HEK293T (cell line): ENCODE measurements at regions not wholly inside any gene's neighbourhood (a gene's known extent, or its start where the extent isn't known, plus 50 kb on each side); places are given as distances from the start of the nearest gene placed in this dataset.

Experiments
- CTCF ChIA-PET: fragments of 350-600 bp; formaldehyde crosslinking; extraction: SDS; loops from one replicate; lab custom pipeline; 2021; ENCODE audit warnings: antibody characterized with exemption, inconsistent platforms; lab: Yijun Ruan, JAX
- POLR2A ChIA-PET: fragments of 350-600 bp; formaldehyde crosslinking; extraction: SDS; loops from one replicate; lab custom pipeline; 2020; ENCODE audit warnings: antibody characterized with exemption, inconsistent platforms; lab: Yijun Ruan, JAX
- DNase-seq: peaks from one replicate; pipeline ENCODE4 v3.0.0; 2012; ENCODE audit warnings: mixed read lengths; ENCODE audit errors: extremely low spot score
- ARNT ChIP-seq: fragments of 450-650 bp; IDR thresholded peaks from 2 replicates; pipeline ENCODE4 v1.6.1; 2017; ENCODE audit warnings: mild to moderate bottlenecking
- BHLHE40 ChIP-seq: fragments of 450-650 bp; IDR thresholded peaks from 2 replicates; pipeline ENCODE4 v1.6.1; 2016; ENCODE audit warnings: mild to moderate bottlenecking, moderate library complexity, borderline replicate concordance
- CTBP1 ChIP-seq: fragments of 450-650 bp; IDR thresholded peaks from 2 replicates; pipeline ENCODE4 v1.6.1; 2016; ENCODE audit warnings: borderline replicate concordance
- ELF4 ChIP-seq: fragments of 450-650 bp; IDR thresholded peaks from 2 replicates; pipeline ENCODE4 v1.6.1; 2017; ENCODE audit warnings: antibody characterized with exemption
- FOXA1 ChIP-seq: fragments of 450-650 bp; IDR thresholded peaks from 2 replicates; pipeline ENCODE4 v1.6.1; 2016; ENCODE audit warnings: mild to moderate bottlenecking
- FOXK2 ChIP-seq: fragments of 450-650 bp; IDR thresholded peaks from 2 replicates; pipeline ENCODE4 v1.6.1; 2016; ENCODE audit warnings: mild to moderate bottlenecking
- FOXM1 ChIP-seq: fragments of 450-650 bp; IDR thresholded peaks from 2 replicates; pipeline ENCODE4 v1.6.1; 2017; ENCODE audit warnings: mild to moderate bottlenecking, borderline replicate concordance
- HDGF ChIP-seq: fragments of 450-650 bp; IDR thresholded peaks from 2 replicates; pipeline ENCODE4 v1.6.1; 2017; ENCODE audit warnings: antibody characterized with exemption, borderline replicate concordance
- L3MBTL2 ChIP-seq: fragments of 450-650 bp; conservative IDR thresholded peaks from 2 replicates; pipeline ENCODE4 v1.6.1; 2016; ENCODE audit warnings: mild to moderate bottlenecking
- LEF1 ChIP-seq: fragments of 450-650 bp; IDR thresholded peaks from 2 replicates; pipeline ENCODE4 v1.6.1; 2017; ENCODE audit warnings: mild to moderate bottlenecking, borderline replicate concordance
- NFRKB ChIP-seq: fragments of 450-650 bp; IDR thresholded peaks from 2 replicates; pipeline ENCODE4 v1.6.1; 2016; ENCODE audit warnings: mild to moderate bottlenecking, moderate library complexity
- SP1 ChIP-seq: fragments of 450-650 bp; IDR thresholded peaks from 2 replicates; pipeline ENCODE4 v1.6.1; 2017
- SUZ12 ChIP-seq: fragments of 450-650 bp; IDR thresholded peaks from 2 replicates; pipeline ENCODE4 v1.6.1; 2016; ENCODE audit warnings: mild to moderate bottlenecking
- TARDBP ChIP-seq: fragments of 450-650 bp; IDR thresholded peaks from 2 replicates; pipeline ENCODE4 v1.6.1; 2016
- ZNF384 ChIP-seq: fragments of 450-650 bp; IDR thresholded peaks from 2 replicates; pipeline ENCODE4 v1.6.1; 2016
- TF ChIP-seq, protein P1 (sequence below): fragments of 450-650 bp; IDR thresholded peaks from 2 replicates; pipeline ENCODE4 v1.6.1; 2016

DNA sequence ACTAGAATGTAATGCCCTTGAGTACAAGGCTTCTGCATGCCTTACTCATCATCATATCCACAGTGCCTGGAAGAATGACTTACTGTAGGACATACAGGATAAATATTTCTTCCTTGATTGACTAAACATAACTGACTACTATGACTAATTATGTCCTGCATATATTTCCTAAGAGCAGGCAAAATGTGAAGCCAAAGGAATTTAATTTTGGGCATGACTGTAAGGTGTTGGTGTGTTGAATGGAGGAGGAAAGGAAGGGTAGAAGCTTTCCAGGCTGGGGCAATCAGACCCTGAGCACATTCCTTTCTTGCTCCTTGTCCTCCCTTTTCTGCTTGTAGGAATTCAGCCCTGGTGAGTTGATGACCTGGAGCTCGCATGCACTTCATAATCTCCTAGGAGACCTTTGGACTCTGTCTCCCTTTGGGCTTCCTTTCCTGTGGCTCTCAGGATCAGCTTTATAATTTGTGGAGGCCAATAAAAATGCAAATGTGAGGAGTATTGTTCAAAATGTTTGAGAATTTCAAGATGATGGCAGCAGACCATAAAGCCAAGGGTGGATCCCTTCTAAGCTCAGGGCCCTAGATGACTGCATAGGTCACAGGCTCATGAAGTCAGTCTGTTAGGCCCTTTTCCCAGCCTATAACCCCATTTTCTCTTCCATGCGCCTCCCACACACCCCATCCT is 174.0 kb downstream of the HMHB1 start:
- TF ChIP-seq SP1 = no peak
- no peak for TF ChIP-seq ELF4
- no peak for TF ChIP-seq LEF1
- TF ChIP-seq, protein P1, sequence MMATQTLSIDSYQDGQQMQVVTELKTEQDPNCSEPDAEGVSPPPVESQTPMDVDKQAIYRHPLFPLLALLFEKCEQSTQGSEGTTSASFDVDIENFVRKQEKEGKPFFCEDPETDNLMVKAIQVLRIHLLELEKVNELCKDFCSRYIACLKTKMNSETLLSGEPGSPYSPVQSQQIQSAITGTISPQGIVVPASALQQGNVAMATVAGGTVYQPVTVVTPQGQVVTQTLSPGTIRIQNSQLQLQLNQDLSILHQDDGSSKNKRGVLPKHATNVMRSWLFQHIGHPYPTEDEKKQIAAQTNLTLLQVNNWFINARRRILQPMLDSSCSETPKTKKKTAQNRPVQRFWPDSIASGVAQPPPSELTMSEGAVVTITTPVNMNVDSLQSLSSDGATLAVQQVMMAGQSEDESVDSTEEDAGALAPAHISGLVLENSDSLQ = no peak
- TF ChIP-seq FOXM1 = no peak
- no peak for TF ChIP-seq BHLHE40
- no peak for TF ChIP-seq NFRKB
- no peak for TF ChIP-seq CTBP1
- TF ChIP-seq FOXA1 = no peak
- no peak for TF ChIP-seq L3MBTL2
- no peak for TF ChIP-seq FOXK2
- TF ChIP-seq HDGF = no peak
- no peak for TF ChIP-seq TARDBP
- POLR2A ChIA-PET = no interaction called here
- CTCF ChIA-PET = interaction anchor here (1.1 to 2.6 kb wide), 2 partner anchors 18 to 153 kb away, joined by 3 to 6 read pairs; no protein-coding TSS in a partner anchor
- peak; percentile 7 for DNase-seq

DNA sequence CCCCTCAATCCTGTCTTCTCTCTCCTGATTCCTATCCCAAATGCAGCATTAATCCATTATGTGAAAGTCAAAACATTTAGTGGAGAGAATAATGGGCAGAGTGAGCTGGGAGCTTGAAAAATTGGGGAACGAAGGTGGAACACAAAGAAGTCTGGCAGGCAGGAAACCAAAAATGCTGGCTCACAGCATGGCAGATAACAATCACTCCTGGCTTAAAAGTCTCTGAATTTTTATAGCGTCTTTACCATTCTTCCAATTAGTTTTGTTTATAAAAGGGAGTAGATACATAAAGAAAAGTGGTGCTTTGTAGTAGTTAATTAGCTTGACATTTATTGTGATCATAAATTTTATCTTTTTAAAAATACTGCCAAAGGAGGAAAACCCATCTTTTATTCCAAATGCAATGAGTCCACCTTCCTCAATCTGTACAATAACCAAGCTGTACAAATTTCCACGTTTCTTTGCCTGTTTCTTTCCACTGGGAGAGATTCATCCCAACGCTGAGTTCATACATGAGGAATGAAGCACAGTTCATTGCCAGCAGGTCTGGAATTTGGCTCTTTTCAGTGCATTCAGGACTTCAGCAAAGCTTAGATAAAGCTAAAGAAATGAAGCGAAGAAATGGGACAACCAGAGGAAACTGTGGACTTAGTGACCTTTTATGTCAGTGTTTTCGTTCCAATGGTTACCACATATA is 174.7 kb downstream of the HMHB1 start:
- ChIA-PET POLR2A (no interaction called here), CTCF (interaction anchor here (1.1 to 2.6 kb wide), 2 partner anchors 19 to 153 kb away, joined by 3 to 6 read pairs; no protein-coding TSS in a partner anchor)
- TF ChIP-seq ELF4 (no peak), CTBP1 (peak; percentile 54; the same call in 1 of the 2 replicates)
- TF ChIP-seq, protein P1 = peak; percentile 58
- DNase-seq = no peak

DNA sequence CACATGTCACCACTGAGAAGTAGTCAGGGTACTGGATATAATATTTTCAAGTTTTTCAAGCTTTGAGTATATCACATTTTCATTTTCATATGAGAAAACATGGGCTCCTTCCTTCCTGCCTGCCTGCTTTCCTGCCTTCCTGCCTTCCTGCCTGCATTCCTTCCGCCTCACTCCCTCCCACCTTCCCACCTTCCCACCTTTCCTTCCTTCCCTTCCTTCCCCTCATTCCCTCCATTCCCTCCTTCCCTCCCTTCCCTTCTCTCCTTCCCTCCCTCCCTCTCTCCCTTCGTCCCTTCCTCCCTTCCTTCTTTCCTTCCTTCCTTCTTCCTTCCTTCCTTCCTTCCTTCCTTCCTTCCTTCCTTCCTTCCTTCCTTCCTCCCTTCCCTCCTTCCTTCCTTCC is 175.3 kb downstream of the HMHB1 start:
- POLR2A ChIA-PET = no interaction called here
- TF ChIP-seq NFRKB (no peak), ELF4 (no peak), FOXK2 (no peak), BHLHE40 (no peak)
- CTCF ChIA-PET = interaction anchor here (2.6 kb wide), 1 partner anchor 19 kb away, joined by 6 read pairs; no protein-coding TSS in a partner anchor
- DNase-seq = no peak

DNA sequence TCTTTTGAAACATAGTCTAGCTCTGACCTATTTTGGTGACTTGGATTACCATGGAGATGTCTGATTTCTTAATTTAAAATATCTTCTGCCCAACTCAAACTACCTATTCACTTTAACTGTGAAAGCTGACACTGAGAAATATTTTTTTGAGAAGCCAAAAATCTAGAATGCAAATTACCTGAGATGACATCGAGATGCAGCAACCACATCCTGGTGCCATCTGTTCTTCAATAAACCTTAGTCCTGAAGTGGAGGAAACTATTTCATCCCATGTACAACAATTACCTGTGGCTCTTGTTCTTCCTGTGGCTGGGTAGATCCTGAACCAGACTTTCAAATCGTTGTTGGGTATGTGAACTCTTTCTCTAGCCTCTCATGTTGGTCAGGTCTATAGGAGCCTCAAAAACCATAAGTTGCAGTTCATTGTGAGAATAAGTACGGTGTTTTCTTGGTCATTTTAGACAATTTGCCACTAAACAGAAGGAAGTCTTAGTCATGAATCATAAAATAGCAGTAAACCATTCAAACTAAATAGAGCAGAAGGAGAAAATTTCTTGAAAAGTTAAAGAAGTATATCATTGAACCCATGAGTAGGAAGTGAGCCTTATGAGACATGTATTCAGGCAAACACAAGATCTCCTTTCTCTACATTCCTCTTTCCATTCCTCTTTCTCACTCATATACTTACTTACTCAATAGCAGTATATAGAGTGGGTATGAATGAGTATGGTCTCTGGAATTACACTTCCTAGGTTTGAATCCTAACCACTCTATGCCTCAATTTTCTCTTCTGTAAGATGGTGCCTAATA is 176.0 kb downstream of the HMHB1 start:
- ChIA-PET CTCF (interaction anchor here (2.6 kb wide), 1 partner anchor 20 kb away, joined by 6 read pairs; no protein-coding TSS in a partner anchor), POLR2A (no interaction called here)
- no peak for TF ChIP-seq TARDBP
- DNase-seq = no peak

DNA sequence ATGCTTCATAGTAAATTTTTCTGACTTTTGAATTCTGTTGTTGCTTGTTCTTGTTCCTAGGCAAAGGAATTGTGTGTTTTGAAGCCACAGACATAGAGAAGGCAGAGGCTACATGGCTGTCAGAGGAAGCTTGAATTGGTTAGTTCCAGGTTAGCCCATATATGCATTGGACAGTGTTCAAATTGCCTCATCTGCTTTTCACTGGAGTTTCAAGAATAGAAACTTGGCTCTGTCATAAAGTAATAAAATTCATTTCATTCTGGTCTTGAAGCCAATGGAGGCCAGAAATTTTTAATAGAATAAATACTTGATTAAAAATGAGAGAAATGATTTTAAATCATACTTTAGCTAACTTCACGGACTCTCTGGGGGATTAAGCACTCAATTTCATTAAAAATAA is 178.0 kb downstream of the YIPF5 start:
- ChIA-PET POLR2A (no interaction called here), CTCF (interaction anchor here (0.5 to 0.6 kb wide), 2 partner anchors 18 to 363 kb away, joined by 3 read pairs; no protein-coding TSS in a partner anchor)
- no peak for DNase-seq
- TF ChIP-seq NFRKB (no peak), SUZ12 (no peak), CTBP1 (no peak), ZNF384 (no peak), ARNT (no peak), FOXA1 (no peak), BHLHE40 (no peak), TARDBP (no peak), L3MBTL2 (no peak), ELF4 (no peak), SP1 (no peak), HDGF (no peak), FOXK2 (no peak), LEF1 (no peak), FOXM1 (no peak)
- TF ChIP-seq, protein P1 = no peak

DNA sequence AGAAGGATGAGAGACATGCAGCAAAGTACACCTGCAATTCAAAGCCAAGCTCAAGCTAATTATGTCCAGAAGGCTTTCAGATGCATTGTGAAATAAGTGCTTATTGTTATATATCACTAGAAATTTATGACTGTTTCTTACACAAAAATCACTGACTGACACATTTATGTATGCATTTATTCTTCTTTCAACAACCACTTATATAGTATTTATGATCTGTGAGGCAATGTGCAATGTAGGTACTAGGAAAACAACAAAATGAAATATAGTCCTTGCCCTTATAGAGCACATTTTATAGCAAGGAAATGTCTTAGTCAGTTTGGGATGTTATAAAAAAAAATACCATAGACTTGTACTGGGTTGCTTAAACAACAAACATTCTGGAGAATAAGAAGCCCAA is 167.6 kb downstream of the YIPF5 start:
- no peak for DNase-seq
- CTCF ChIA-PET = no interaction called here
- POLR2A ChIA-PET = no interaction called here
- no peak for TF ChIP-seq FOXA1
- 0 out of 2 replicates have a peak, but pooled peaks have one; percentile 35 for TF ChIP-seq LEF1
- peak; percentile 80; the same call in 1 of the 2 replicates for TF ChIP-seq CTBP1
- TF ChIP-seq FOXK2 = no peak
- no peak for TF ChIP-seq FOXM1
- TF ChIP-seq HDGF = no peak
- no peak for TF ChIP-seq ZNF384
- TF ChIP-seq ARNT = 0 out of 2 replicates have a peak, but pooled peaks have one; percentile 39
- TF ChIP-seq L3MBTL2 = no peak
- TF ChIP-seq BHLHE40 = no peak
- no peak for TF ChIP-seq TARDBP
- TF ChIP-seq, protein P1 = peak; percentile 91
- no peak for TF ChIP-seq NFRKB
- TF ChIP-seq SUZ12 = no peak
- TF ChIP-seq SP1 = no peak
- no peak for TF ChIP-seq ELF4
